ENCODE measurements at regions not wholly inside any gene's neighbourhood (a gene's known extent, or its start where the extent isn't known, plus 50 kb on each side); places are given as distances from the start of the nearest gene placed in this dataset.

DNA sequence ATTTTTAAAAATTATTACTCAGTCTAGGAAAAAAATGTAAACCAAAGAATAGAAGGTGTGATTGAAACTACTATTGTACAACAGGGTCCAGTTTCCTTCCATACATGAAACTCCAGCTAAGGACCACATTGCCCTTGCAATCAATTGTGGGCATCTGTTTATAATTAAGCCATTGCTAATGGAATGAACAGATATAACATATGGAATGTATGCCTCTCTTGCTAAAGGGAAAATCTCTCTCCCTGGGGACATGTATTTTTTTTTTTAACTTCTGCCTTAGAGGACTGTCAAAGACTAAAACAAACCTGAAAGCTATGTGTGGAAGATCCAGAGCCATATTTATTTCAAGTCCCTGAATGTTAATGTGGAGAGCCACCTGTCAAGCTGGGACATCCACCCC lies 336.8 kb upstream of the MANEA start:
- H2AFZ ChIP-seq (ENCODE audit: low read depth, low read length, poor library complexity, severe bottlenecking): no peak overlapping the region
- no TSS peak for BruUV-seq (replicated peaks)
- no peak overlapping the region for H3K27ac ChIP-seq (ENCODE audit: low read depth, low read length)
- H3K9ac ChIP-seq (ENCODE audit: low read length): no peak overlapping the region
- ChIA-PET CTCF (no interaction called here), POLR2A (no interaction called here), RAD21 (ENCODE audit: low non-redundant PET in 1 of 2, low total read pairs in 2 of 2, uncharacterized antibody in 2 of 2, unreplicated experiment in 2 of 2) (no interaction called here)
- H3K9me2 ChIP-seq (ENCODE audit: insufficient read depth): no peaks in the 10 kb centered on the region
- no peaks in the 10 kb centered on the region for H4K20me1 ChIP-seq (ENCODE audit: insufficient read depth)
- ATAC-seq (no peak), DNase-seq (ENCODE audit: low read depth, low spot score) (no peak)
- no peaks in the 10 kb centered on the region for H3K9me3 ChIP-seq (ENCODE audit: control insufficient read depth in 1 of 2, insufficient read depth in 1 of 2, low read depth in 1 of 2, low read length in 2 of 2)
- no peak overlapping the region for H3K4me2 ChIP-seq (ENCODE audit: low read length)
- TF ChIP-seq REST (IDR thresholded peaks at IDR 0.05; ENCODE audit: low read depth): no peak
- no peak for TF ChIP-seq ZFX (IDR thresholded peaks at IDR 0.05)
- TF ChIP-seq SP1 (IDR thresholded peaks at IDR 0.05; ENCODE audit: low read depth): no peak
- no peak for TF ChIP-seq EGR1 (IDR thresholded peaks at IDR 0.05; ENCODE audit: low read depth)
- TF ChIP-seq JUND (IDR thresholded peaks at IDR 0.05): no peak
- no peak for TF ChIP-seq SRF (IDR thresholded peaks at IDR 0.05; ENCODE audit: low read depth)
- TF ChIP-seq TCF7L2 (IDR thresholded peaks at IDR 0.05; ENCODE audit: borderline replicate concordance, extremely low read depth, insufficient read depth, insufficient read length): no peak
- no peak for TF ChIP-seq CTCF (IDR thresholded peaks at IDR 0.05 in 2 of 3, conservative IDR thresholded peaks at IDR 0.05 in 1 of 3; ENCODE audit: borderline replicate concordance in 1 of 3, insufficient read depth in 1 of 3, low read depth in 2 of 3, low read length in 2 of 3)
- no peak for TF ChIP-seq MAX (IDR thresholded peaks at IDR 0.05)
- no peak for TF ChIP-seq EZH2phosphoT487 (IDR thresholded peaks at IDR 0.05; ENCODE audit: borderline replicate concordance)
- TF ChIP-seq EZH2 (IDR thresholded peaks at IDR 0.05): no peak
- TF ChIP-seq ATF3 (IDR thresholded peaks at IDR 0.05): no peak
- TF ChIP-seq POLR2AphosphoS5 (IDR thresholded peaks at IDR 0.05; ENCODE audit: low read depth, low read length): no peak
- TF ChIP-seq CBX3 (IDR thresholded peaks at IDR 0.05; ENCODE audit: low read depth): no peak
- TF ChIP-seq, protein P1, sequence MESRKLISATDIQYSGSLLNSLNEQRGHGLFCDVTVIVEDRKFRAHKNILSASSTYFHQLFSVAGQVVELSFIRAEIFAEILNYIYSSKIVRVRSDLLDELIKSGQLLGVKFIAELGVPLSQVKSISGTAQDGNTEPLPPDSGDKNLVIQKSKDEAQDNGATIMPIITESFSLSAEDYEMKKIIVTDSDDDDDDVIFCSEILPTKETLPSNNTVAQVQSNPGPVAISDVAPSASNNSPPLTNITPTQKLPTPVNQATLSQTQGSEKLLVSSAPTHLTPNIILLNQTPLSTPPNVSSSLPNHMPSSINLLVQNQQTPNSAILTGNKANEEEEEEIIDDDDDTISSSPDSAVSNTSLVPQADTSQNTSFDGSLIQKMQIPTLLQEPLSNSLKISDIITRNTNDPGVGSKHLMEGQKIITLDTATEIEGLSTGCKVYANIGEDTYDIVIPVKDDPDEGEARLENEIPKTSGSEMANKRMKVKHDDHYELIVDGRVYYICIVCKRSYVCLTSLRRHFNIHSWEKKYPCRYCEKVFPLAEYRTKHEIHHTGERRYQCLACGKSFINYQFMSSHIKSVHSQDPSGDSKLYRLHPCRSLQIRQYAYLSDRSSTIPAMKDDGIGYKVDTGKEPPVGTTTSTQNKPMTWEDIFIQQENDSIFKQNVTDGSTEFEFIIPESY (IDR thresholded peaks at IDR 0.05; ENCODE audit: extremely low read depth, insufficient replicate concordance, low read length): no peak
- TF ChIP-seq SIN3A (IDR thresholded peaks at IDR 0.05; ENCODE audit: low read depth): no peak
- no peak for TF ChIP-seq ELF1 (IDR thresholded peaks at IDR 0.05; ENCODE audit: borderline replicate concordance, low read depth)
- TF ChIP-seq RAD21 (IDR thresholded peaks at IDR 0.05; ENCODE audit: low read depth): no peak
- TF ChIP-seq YY1 (IDR thresholded peaks at IDR 0.05; ENCODE audit: extremely low read depth, insufficient replicate concordance, low read depth, low read length): no peak
- TF ChIP-seq POLR2A (IDR thresholded peaks at IDR 0.05; ENCODE audit: borderline replicate concordance, extremely low read depth, insufficient read depth, insufficient read length): no peak
- intact Hi-C loops (cut with micrococcal nuclease): no loop called here
- no peaks in the 10 kb centered on the region for H3K79me2 ChIP-seq (ENCODE audit: insufficient read depth, low read length)
- H3K36me3 ChIP-seq (ENCODE audit: control insufficient read depth in 1 of 2, insufficient read depth in 2 of 2, low read length in 2 of 2): no peaks in the 10 kb centered on the region
- H3K4me1 ChIP-seq (ENCODE audit: control insufficient read depth in 1 of 2, insufficient read depth in 2 of 2, low read length in 2 of 2): no peaks in the 10 kb centered on the region
- H3K27me3 ChIP-seq (ENCODE audit: insufficient read depth, low read length): no peaks in the 10 kb centered on the region
- H3K4me3 ChIP-seq (replicated peaks in 1 of 2; ENCODE audit: low read depth in 1 of 2, low read length in 2 of 2): no peak overlapping the region
